ENCODE measurements at regions not wholly inside any gene's neighbourhood (a gene's known extent, or its start where the extent isn't known, plus 50 kb on each side); places are given as distances from the start of the nearest gene placed in this dataset.

DNA sequence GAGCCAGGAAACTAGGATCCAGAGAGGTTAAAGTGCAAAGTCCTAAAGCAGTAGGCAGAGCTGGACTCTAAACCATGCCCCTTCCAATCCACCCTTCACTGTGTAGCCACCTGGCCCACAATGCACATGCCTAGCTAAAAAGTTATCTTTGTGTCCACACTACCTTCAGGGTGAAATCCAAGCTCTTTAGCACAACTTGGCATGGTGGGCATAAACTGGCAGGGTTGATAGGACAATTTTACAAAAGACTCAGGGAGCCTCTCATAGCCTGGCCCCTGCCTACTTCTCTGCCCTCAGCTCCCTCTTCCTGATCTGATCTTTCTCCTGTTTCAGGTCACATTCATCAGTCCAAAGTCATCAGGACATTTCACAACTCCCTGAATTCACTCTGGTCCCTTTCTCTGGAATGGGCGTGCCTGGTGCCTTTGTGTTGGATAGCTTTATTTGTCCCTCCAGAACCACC is 513.9 kb downstream of the OMA1 start:
- no peak for TF ChIP-seq POLR2A (IDR thresholded peaks at IDR 0.05)
- TF ChIP-seq, protein P1, sequence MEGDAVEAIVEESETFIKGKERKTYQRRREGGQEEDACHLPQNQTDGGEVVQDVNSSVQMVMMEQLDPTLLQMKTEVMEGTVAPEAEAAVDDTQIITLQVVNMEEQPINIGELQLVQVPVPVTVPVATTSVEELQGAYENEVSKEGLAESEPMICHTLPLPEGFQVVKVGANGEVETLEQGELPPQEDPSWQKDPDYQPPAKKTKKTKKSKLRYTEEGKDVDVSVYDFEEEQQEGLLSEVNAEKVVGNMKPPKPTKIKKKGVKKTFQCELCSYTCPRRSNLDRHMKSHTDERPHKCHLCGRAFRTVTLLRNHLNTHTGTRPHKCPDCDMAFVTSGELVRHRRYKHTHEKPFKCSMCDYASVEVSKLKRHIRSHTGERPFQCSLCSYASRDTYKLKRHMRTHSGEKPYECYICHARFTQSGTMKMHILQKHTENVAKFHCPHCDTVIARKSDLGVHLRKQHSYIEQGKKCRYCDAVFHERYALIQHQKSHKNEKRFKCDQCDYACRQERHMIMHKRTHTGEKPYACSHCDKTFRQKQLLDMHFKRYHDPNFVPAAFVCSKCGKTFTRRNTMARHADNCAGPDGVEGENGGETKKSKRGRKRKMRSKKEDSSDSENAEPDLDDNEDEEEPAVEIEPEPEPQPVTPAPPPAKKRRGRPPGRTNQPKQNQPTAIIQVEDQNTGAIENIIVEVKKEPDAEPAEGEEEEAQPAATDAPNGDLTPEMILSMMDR (IDR thresholded peaks at IDR 0.05), result no peak

All from Peyer's patch (tissue), 4 donors.